ENCODE measurements at regions not wholly inside any gene's neighbourhood (a gene's known extent, or its start where the extent isn't known, plus 50 kb on each side); places are given as distances from the start of the nearest gene placed in this dataset.

GRCh38 chr7:41252957-41253356 lies 449.9 kb downstream of the INHBA start:
- no peaks in the 10 kb centered on the region for H4K20me1 ChIP-seq (ENCODE audit: insufficient read depth)

GRCh38 chr7:41252551-41252950 lies 450.3 kb downstream of the INHBA start:
- H2AFZ ChIP-seq (ENCODE audit: low read depth, low read length), result no peak overlapping the region
- no peak overlapping the region for H3K4me2 ChIP-seq (ENCODE audit: low read length)
- H3K27me3 ChIP-seq (ENCODE audit: insufficient read depth, low read depth, low read length), result no peaks in the 10 kb centered on the region
- TF ChIP-seq POLR2AphosphoS5 (IDR thresholded peaks at IDR 0.05) (no peak), EZH2 (IDR thresholded peaks at IDR 0.05; ENCODE audit: borderline replicate concordance, insufficient read depth, low read length, poor library complexity, severe bottlenecking) (no peak), EP300 (conservative IDR thresholded peaks at IDR 0.05; ENCODE audit: poor library complexity, severe bottlenecking) (no peak), MXI1 (conservative IDR thresholded peaks at IDR 0.05; ENCODE audit: poor library complexity, severe bottlenecking) (no peak), TAF1 (IDR thresholded peaks at IDR 0.05; ENCODE audit: low read depth) (no peak), CTCF (IDR thresholded peaks at IDR 0.05; ENCODE audit: poor library complexity, severe bottlenecking) (no peak), RAD21 (conservative IDR thresholded peaks at IDR 0.05) (no peak), REST (IDR thresholded peaks at IDR 0.05; ENCODE audit: borderline replicate concordance) (no peak), SMC3 (conservative IDR thresholded peaks at IDR 0.05; ENCODE audit: poor library complexity) (no peak)
- no peaks in the 10 kb centered on the region for H3K9me3 ChIP-seq (ENCODE audit: low read length)
- no peaks in the 10 kb centered on the region for H3K9me2 ChIP-seq (ENCODE audit: insufficient read depth, low read length)
- no peak overlapping the region for H3K4me3 ChIP-seq (ENCODE audit: low read length)
- H3K9ac ChIP-seq (ENCODE audit: low read length), result no peak overlapping the region
- H3K36me3 ChIP-seq (ENCODE audit: insufficient read depth, low read length), result no peaks in the 10 kb centered on the region
- no peaks in the 10 kb centered on the region for H4K20me1 ChIP-seq (ENCODE audit: insufficient read depth)
- no peaks in the 10 kb centered on the region for H3F3A ChIP-seq (ENCODE audit: insufficient read depth, low read length, poor library complexity, severe bottlenecking)
- no peaks in the 10 kb centered on the region for H3K79me2 ChIP-seq (replicated peaks; ENCODE audit: insufficient read depth, low read length)
- no peak overlapping the region for H3K27ac ChIP-seq (ENCODE audit: low read length)

More at GRCh38 chr7:41252957-41253356, 449.9 kb downstream of the INHBA start:
- no peaks in the 10 kb centered on the region for H3K9me3 ChIP-seq (ENCODE audit: low read length)
- H3K79me2 ChIP-seq (replicated peaks; ENCODE audit: insufficient read depth, low read length), result no peaks in the 10 kb centered on the region
- no peak overlapping the region for H3K4me3 ChIP-seq (ENCODE audit: low read length)
- H3F3A ChIP-seq (ENCODE audit: insufficient read depth, low read length, poor library complexity, severe bottlenecking), result no peaks in the 10 kb centered on the region
- no peaks in the 10 kb centered on the region for H3K9me2 ChIP-seq (ENCODE audit: insufficient read depth, low read length)
- H3K4me2 ChIP-seq (ENCODE audit: low read length), result no peak overlapping the region
- TF ChIP-seq EP300 (conservative IDR thresholded peaks at IDR 0.05; ENCODE audit: poor library complexity, severe bottlenecking), result no peak
- no peak for TF ChIP-seq POLR2AphosphoS5 (IDR thresholded peaks at IDR 0.05)
- no peak for TF ChIP-seq MXI1 (conservative IDR thresholded peaks at IDR 0.05; ENCODE audit: poor library complexity, severe bottlenecking)
- TF ChIP-seq SMC3 (conservative IDR thresholded peaks at IDR 0.05; ENCODE audit: poor library complexity), result no peak
- TF ChIP-seq RAD21 (conservative IDR thresholded peaks at IDR 0.05), result no peak
- H3K36me3 ChIP-seq (ENCODE audit: insufficient read depth, low read length), result no peaks in the 10 kb centered on the region
- H3K27me3 ChIP-seq (ENCODE audit: insufficient read depth, low read depth, low read length), result no peaks in the 10 kb centered on the region
- no peak overlapping the region for H3K27ac ChIP-seq (ENCODE audit: low read length)
- H2AFZ ChIP-seq (ENCODE audit: low read depth, low read length), result no peak overlapping the region
- H3K9ac ChIP-seq (ENCODE audit: low read length), result no peak overlapping the region

Measured in neural cell (in vitro differentiated cells).